Ramos (cell line): ENCODE measurements at regions not wholly inside any gene's neighbourhood (a gene's known extent, or its start where the extent isn't known, plus 50 kb on each side); places are given as distances from the start of the nearest gene placed in this dataset.

Experiments
- in situ Hi-C: fragments of 300-500 bp; cut with MboI; formaldehyde crosslinking; loops from one replicate; pipeline ENCODE4 v1.14.3; 2022; ENCODE audit warnings: low sequenced_read_pairs; ENCODE audit not compliant: unreplicated experiment

DNA sequence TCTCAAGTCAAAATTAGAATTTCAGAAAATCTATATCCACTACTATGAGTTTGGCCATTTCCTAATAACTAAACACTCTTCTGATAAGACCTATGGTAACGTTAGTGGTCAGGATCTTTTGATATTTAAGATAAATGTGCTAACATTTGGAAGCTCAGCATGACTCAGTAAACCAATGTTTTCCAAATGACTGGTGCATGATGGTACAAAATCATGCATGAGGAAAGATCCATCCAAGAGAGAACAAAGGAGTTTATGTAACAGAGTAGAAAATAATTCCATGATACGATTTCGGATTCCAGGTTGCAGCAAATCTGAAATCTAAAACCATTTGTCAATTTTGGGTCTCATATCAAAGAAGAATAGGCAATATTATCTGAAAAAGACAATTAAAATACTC is 279.2 kb downstream of the NSG2 start:
- in situ Hi-C loops = no loop called here

DNA sequence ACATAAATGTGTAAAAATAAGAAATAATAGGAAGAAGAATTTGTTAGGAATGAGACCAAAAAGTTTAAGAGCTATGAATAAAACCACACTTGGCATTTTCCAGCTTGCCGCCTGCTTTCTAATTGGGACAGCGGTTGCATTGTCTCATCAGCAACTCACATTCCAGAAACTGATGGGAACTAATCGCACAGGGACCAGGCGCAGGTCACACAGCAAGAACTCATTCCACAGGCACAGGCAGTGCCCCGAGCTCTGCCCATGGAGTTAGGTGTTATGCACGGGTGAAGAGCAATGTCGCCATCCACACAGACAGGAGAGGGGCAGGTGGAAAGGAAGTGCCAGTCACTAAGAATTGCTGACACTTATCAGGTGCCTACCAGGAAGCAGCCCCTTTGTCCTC is 279.9 kb downstream of the NSG2 start:
- in situ Hi-C loops = no loop called here

DNA sequence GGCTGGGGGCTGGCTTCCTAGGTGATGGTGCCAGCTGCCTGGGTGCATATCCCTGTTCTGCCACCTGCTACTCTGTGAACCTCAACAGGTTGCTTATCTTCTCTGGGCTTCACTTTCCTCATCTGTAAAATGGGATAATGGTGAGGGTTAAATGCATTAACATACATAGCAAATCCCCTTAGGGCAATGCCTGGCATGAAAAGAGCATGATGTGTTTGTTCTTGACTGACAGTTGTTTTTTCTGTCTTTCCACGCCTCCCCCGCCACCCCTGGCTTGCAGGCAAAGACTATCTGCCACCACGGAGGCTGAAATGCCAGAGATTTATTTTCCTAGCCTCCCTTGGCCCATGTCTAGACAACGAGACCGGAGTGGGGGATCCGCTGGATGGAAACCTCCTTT is 280.5 kb downstream of the NSG2 start:
- in situ Hi-C loops = no loop called here

- in situ Hi-C loops = no loop called here
Measured at GRCh38 chr5:174326372-174326771, 280.9 kb downstream of the NSG2 start.

DNA sequence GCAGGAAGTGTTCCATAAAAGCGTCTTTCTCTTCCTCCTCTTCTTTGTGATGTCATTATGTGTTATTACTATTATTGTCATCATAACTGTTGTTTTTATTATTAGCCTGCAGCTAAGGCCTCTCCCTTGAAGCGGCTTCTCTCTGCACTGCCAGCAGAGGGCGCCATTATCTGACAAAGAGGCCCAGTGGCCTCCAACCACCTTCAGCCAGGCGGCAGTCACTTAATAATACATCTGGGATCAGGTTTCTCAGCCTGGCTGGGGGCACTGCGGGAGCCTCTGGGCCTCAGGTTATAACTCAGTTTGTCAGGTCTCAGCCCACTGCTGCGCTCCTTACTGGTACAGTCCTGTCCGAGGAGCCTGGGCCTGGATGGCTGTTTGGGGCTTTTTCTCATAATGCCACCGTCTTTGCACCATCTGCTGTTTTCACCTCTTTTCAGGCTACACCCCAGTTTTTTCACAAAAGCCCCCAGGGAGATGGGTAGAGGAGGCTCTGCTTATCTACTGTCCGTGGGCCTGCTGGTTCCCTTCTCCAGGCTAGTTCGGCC is 281.9 kb downstream of the NSG2 start:
- in situ Hi-C loops = no loop called here

GRCh38 chr5:174327896-174328295 is 282.4 kb downstream of the NSG2 start:
- in situ Hi-C loops = no loop called here

- in situ Hi-C loops = no loop called here
Measured at GRCh38 chr5:174328631-174329299, 283.3 kb downstream of the NSG2 start.

DNA sequence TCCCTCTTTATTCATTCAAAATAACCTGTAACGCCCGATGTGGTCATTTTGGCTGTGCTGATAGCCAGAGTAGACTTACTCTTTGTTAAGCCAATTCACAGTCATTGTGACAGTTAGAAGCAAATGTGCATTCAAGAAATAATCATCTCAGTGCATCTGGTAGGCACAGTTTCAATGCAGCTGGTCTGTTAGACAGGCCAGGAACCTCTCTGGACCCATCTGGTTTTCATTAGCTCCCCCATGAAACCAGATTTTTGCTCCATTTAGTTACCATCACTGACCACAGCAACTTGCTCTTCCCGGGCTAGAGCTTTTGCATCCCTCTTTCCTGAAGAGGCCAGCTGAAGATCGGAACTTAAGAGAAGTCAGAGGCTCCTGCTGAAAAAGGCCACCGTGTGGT is 284.2 kb downstream of the NSG2 start:
- in situ Hi-C loops = no loop called here

DNA sequence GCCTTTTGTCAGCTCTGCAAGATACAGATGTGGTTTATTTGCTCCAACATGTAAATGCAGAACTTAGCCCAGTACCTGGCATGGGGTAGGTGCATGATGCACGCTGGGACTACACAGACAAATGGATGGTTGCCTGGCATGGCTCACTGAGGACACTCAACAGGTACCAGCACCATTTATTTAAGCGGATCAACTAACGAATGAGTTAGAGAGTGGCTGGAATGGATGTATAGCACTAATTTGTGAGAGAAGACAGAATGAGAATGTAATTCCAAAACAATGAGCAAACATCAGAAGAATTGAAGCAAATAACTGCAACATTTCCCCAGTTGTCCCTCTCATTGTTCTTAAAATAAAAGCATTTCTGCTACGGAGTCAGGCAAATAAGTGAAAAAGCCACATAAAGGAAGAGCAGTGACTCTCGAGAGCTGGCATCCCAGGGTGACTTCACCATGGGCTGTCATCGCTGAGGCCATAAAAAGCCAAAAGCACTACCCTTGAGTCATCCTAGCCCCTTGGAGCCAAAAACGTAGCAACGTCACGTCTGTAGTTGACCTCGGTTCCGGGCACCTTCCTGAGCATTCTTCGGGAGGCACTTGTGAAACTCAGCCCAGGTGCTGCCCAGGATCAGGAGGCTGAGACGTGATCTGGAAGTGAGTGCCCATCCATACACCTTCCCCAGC is 290.3 kb downstream of the NSG2 start:
- in situ Hi-C loops = no loop called here

DNA sequence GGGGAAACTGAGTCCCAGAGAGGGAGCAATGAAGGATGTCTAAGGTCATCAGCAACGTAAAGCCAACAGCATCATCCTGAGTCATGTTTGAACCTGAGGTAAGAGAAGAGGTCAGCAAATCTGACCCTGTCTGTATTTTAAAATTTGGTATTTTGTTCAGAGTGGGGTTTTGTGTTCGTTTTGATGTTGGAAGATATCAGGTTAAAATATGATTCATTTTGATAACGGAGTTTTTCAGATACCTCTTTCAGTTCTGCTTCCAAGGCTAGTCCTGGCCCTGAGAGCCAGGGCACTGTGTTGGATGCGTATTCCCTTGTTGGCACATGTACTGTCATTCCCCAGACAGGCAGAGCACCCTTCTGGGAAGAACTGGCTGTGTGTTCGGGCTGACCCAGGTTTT is 291.0 kb downstream of the NSG2 start:
- in situ Hi-C loops = no loop called here

DNA sequence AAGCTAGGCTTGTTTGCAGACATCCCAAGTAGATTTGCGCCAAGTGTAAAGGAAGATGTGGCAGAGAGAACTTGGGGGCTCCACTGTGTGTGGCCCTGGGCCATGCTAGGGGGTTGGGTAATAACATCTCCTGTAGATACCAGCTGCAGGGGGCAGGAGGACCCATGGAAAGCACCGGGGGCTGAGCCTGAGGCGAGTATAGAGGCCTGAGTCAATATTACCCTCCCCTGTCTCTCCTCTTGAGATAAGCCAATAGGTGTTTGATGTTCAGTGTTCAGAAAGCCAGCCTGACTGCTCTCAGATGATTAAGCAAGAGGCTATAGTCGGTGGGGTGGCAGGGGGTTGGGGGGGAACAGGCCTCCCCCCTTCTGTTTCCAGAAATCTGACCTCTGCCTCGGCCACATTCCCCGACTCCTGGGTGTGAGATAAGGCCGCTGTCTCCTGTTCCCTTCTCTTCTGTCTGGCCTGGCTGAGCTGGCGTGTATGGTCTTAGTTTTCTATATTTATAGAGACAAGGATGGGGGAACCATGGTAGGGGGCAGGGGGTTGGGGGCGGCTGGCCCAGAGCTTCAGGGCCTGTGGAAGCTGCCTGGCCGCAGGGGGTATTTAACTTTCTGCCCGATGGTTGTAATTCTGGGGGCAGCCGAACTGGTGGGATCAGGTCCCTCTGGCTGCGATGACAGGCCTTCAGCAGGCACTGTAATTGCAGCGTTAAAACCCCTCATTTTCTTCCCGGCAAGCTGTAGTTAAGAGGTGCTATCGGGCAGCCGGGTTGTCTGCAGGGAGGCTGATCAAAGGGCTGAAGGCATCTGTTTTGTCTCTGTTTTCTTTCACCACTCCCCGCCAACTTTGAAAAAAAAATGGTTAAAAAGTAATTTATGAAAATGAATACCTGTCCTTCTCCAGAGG is 292.0 kb downstream of the NSG2 start:
- in situ Hi-C loops = no loop called here

DNA sequence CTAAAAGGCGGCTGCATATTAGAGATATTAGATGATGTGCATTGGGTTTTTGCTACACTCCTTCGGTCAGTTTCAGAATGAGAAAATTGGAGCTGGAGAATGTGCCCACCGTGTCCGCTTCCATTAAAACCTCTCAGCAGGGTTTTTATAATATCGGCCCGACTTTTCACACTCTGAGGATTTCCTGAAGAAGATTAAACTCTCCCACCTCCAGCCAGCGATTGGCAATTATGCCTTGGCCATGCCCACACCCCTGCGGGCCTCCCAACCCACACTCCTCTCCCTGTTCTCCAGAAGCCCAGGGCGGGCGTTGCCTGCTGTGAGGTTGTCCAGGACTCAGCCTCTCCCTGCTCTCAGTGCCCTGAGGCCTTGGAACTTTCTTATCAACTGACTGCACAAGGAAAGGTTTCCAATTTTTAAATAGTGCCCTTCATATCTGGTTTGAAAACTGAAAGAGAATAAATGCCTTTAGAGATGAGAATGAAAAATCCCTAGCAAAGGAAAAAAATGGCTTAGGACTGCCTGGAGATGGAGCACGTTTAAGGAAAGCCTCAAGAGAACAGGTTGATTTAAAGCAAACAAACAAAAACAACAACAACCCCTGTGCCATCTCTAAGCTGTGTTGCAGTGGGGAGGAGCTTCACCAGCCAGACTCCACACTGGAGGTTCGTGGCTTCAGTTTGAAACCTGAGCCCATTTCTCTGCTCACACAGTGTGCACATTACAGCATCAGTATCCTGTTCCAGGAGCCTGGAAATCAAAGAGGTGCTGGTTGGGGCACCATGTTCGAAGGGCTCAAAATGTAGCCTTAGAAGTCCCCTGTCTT is 292.9 kb downstream of the NSG2 start:
- in situ Hi-C loops = no loop called here

DNA sequence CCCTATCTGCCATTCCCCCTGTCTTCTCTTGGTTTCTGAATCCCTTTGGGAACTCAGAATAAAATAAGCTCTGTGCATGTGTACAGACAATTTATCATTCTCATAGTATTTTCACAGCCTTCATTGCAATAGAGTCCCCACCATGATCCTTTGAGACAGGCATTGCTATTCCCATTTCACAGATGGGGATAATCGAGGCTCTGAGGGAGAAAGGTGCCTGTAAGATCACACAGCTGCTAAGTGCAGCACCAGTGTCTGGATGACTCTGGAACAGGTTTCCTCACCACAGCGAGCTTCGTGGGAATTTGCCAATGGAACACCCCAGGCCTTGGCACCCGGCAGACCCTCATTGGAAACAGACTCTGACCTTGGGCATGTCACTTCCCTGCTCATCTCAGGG is 293.6 kb downstream of the NSG2 start:
- in situ Hi-C loops = no loop called here

DNA sequence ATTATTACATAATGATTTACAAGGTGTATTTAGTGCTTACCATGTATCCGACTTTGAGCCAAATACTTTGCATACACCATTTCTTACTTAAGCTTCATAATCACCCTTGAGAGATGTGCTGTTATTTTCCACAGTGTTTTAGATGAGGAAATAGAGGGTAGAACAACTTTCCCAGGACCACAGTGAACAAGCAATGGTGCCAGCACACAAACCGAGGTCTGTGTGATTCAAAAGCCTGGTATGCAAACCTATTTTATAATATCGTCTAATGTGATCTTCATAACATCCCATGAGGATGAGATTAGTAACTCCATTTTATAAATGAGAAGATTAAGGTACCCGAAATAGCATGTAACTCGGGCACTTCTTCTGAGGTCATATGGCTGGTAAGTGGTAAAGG is 294.7 kb downstream of the NSG2 start:
- in situ Hi-C loops = no loop called here

DNA sequence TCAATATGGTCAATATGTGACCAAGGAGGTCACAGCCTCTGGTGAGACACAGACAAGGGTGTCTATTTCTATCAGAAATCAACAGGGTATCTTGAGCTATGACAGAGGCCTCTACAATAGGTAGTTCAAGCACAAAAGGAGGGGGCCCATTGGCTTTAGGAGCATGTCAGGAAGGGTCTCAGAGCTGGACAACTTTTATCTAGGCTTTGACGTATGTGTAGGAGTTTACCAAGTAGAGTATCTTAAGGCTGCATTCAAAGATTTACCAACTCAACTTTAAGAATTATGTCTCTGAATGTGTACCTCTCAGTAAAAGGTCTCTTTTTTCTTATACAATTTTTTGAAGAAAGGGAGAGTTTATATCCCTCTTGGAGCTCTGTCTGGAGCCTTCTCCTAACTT is 297.2 kb downstream of the NSG2 start:
- in situ Hi-C loops = no loop called here

GRCh38 chr5:174343826-174344225 is 298.3 kb downstream of the NSG2 start:
- in situ Hi-C loops = no loop called here

- in situ Hi-C loops = no loop called here
Measured at GRCh38 chr5:174344335-174344734, 298.8 kb downstream of the NSG2 start.

DNA sequence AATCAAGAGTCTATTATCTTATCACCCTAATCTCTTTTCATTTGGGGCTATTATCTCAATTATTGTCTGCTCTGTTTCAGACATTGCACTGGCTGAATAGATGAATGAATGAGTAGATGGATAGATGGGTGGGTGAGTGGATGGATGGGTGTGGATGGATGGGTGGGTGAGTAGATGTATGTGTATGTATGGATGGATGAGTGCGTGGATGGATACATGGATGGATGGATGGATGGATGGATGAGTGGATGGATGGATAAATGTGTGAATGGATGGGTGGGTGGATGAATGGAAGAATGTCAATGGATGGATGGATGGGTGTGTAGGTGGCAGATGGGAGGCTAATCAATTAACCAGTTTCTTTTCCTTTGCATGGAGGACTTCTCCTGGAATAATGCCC is 301.7 kb downstream of the NSG2 start:
- in situ Hi-C loops = no loop called here

DNA sequence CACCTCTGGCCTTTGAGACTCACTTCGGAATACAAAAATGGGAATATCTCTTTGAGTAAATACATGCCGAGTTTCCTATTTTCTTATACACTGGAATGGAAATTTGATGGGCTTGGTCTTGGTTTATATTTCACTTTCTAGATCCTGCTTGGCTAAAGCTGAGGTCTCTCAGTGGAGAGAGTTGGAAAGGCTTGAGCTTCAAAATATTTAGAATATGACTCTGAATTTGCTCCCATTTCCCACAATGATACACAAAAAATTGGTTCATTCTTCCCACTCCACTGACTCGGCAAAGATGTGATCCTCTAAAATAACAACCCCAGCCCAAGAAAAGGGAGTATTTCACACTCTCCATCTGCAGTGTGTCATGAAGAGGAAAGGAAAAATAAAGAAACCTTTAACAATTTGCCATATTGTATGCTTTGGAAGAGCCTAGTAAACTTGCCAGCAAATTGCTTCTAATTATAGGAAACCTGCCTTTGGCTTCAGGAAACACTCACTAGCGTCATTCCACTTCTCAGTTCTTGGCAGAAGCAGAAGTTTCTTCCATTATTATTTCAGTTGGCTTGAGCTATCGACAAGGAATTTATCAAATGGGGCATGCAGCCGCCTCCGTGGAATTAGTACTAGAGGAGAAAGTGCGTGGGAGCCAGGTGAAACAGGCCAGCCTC is 302.9 kb downstream of the NSG2 start:
- in situ Hi-C loops = no loop called here

- in situ Hi-C loops = no loop called here
Measured at GRCh38 chr5:174352681-174353080, 307.2 kb downstream of the NSG2 start.
